Trophoblast cell (in vitro differentiated cells and primary cell): ENCODE measurements at regions not wholly inside any gene's neighbourhood (a gene's known extent, or its start where the extent isn't known, plus 50 kb on each side); places are given as distances from the start of the nearest gene placed in this dataset.
A peak's percentile ranks its signal among the peaks of the same experiment; 100 is the strongest.

ENCODE experiments used
- DNase-seq, 2 donors: peaks; one replicate each; pipeline ENCODE4 v3.0.0-alpha.2; 2016
- H2AFZ ChIP-seq: 2 replicates; pipeline ENCODE4 v1.6.1; 2013; ENCODE audit warnings: low read length, moderate library complexity, mild to moderate bottlenecking; ENCODE audit not compliant: insufficient read depth, poor library complexity
- H2AK5ac ChIP-seq: 2 replicates; pipeline ENCODE4 v1.6.1; 2013; ENCODE audit warnings: mild to moderate bottlenecking, low read length
- H2BK120ac ChIP-seq: 2 replicates; pipeline ENCODE4 v1.6.1; 2013; ENCODE audit warnings: low read length, mild to moderate bottlenecking, moderate library complexity; ENCODE audit not compliant: insufficient read depth, poor library complexity
- H2BK12ac ChIP-seq: 2 replicates; pipeline ENCODE4 v1.6.1; 2013; ENCODE audit warnings: mild to moderate bottlenecking, low read length, moderate library complexity
- H2BK5ac ChIP-seq: 2 replicates; pipeline ENCODE4 v1.6.1; 2013; ENCODE audit warnings: low read length, low read depth, moderate library complexity, mild to moderate bottlenecking; ENCODE audit not compliant: poor library complexity
- H3K14ac ChIP-seq: 2 replicates; pipeline ENCODE4 v1.6.1; 2013; ENCODE audit warnings: mild to moderate bottlenecking, low read length
- H3K18ac ChIP-seq: 2 replicates; pipeline ENCODE4 v1.6.1; 2013; ENCODE audit warnings: mild to moderate bottlenecking, low read length
- H3K23ac ChIP-seq: 2 replicates; pipeline ENCODE4 v1.6.1; 2013; ENCODE audit warnings: low read length
- H3K27ac ChIP-seq: 2 replicates; pipeline ENCODE4 v1.5.1; 2013; ENCODE audit warnings: low read depth, mild to moderate bottlenecking, inconsistent platforms, low read length, moderate library complexity
- H3K27me3 ChIP-seq: 2 replicates; pipeline ENCODE4 v1.6.1; 2013; ENCODE audit warnings: inconsistent platforms, mild to moderate bottlenecking, low read length, moderate library complexity; ENCODE audit not compliant: insufficient read depth
- H3K36me3 ChIP-seq, 2 experiments: 1 replicate in 1 of 2; 2 replicates in 1 of 2; pipeline ENCODE4 v1.6.1; 2013; ENCODE audit warnings: low read length in 2 of 2, mild to moderate bottlenecking in 2 of 2, moderate library complexity in 1 of 2; ENCODE audit not compliant: insufficient read depth in 2 of 2, control insufficient read depth in 1 of 2
- H3K4ac ChIP-seq: 2 replicates; pipeline ENCODE4 v1.6.1; 2013; ENCODE audit warnings: low read depth, mild to moderate bottlenecking, low read length, moderate library complexity
- H3K4me1 ChIP-seq, 2 experiments: 1 replicate in 1 of 2; 2 replicates in 1 of 2; pipeline ENCODE4 v1.6.1; 2013; ENCODE audit warnings: low read length in 2 of 2, mild to moderate bottlenecking in 2 of 2, moderate library complexity in 1 of 2; ENCODE audit not compliant: insufficient read depth in 2 of 2, control insufficient read depth in 1 of 2
- H3K4me2 ChIP-seq: 2 replicates; pipeline ENCODE4 v1.6.1; 2013; ENCODE audit warnings: inconsistent platforms, mild to moderate bottlenecking, low read length, moderate library complexity
- H3K4me3 ChIP-seq: 2 replicates; pipeline ENCODE4 v1.5.1; 2013; ENCODE audit warnings: mild to moderate bottlenecking, low read depth, low read length, inconsistent platforms
- H3K79me1 ChIP-seq: one replicate; pipeline ENCODE4 v1.6.1; 2013; ENCODE audit warnings: low read length
- H3K79me2 ChIP-seq: 2 replicates; pipeline ENCODE4 v1.6.1; 2013; ENCODE audit warnings: low read length, mild to moderate bottlenecking; ENCODE audit not compliant: control insufficient read depth, insufficient read depth, poor library complexity
- H3K9ac ChIP-seq: 2 replicates; pipeline ENCODE4 v1.6.1; 2013; ENCODE audit warnings: mild to moderate bottlenecking, low read length
- H3K9me3 ChIP-seq: 2 replicates; pipeline ENCODE4 v1.6.1; 2013; ENCODE audit warnings: low read depth, mild to moderate bottlenecking, control low read depth, inconsistent platforms, low read length; ENCODE audit not compliant: insufficient read depth
- H4K12ac ChIP-seq: 2 replicates; pipeline ENCODE4 v1.6.1; 2013; ENCODE audit warnings: low read depth, mild to moderate bottlenecking, low read length, moderate library complexity
- H4K8ac ChIP-seq: 2 replicates; pipeline ENCODE4 v1.6.1; 2013; ENCODE audit warnings: low read depth, mild to moderate bottlenecking, low read length, moderate library complexity
- H4K91ac ChIP-seq: one replicate; pipeline ENCODE4 v1.6.1; 2013; ENCODE audit warnings: low read depth, mild to moderate bottlenecking, low read length, moderate library complexity
- WGBS: extraction: QIAGEN DNeasy Blood & Tissue Kit; methylation state at CpG from one replicate; pipeline ENCODE4 v1.1.7; 2013; ENCODE audit warnings: missing lambda C conversion rate; ENCODE audit not compliant: insufficient read length, insufficient coverage; ENCODE audit errors: extremely low coverage; 5-methylcytosine and 5-hydroxymethylcytosine counted together

DNA sequence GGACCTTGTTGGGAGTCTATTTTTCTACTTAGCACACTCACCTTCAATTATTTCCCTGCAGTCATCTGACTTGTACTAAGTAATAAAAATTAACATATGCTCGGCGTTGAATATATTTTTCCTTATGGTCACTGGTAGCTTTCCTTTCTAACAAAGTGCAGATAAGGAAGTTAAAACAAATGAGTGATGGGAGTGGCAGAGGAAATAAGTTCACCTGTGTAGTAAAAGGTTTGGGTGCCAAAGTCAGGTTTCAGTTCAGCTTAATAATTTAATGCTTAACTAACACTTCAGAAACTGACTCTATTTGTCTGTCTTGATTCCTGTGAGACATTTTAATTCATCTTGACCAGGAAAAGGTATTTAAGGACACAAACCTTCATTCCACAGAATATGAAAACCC, 184.4 kb downstream of the PCDH7 start:
- H3K4me2 ChIP-seq = no peak overlapping the region
- H2BK5ac ChIP-seq = no peak overlapping the region
- H4K8ac ChIP-seq = no peak overlapping the region
- no CpG with 5 or more reads among the region's 2 CpGs for WGBS
- H2BK12ac ChIP-seq = no peak overlapping the region
- H2AFZ ChIP-seq = no peak overlapping the region
- H2BK120ac ChIP-seq = no peak overlapping the region
- no peak overlapping the region for H3K4me3 ChIP-seq
- H3K18ac ChIP-seq = no peak overlapping the region
- no peaks in the 10 kb centered on the region for H3K4me1 ChIP-seq
- no peaks in the 10 kb centered on the region for H3K9me3 ChIP-seq
- H3K23ac ChIP-seq = no peak overlapping the region
- no peak for DNase-seq
- H2AK5ac ChIP-seq = no peak overlapping the region
- no peak overlapping the region for H3K9ac ChIP-seq
- no peaks in the 10 kb centered on the region for H3K79me1 ChIP-seq
- H4K91ac ChIP-seq = no peak overlapping the region
- no peaks in the 10 kb centered on the region for H3K36me3 ChIP-seq
- H3K27me3 ChIP-seq = no peaks in the 10 kb centered on the region
- H3K27ac ChIP-seq = no peak overlapping the region
- no peak overlapping the region for H3K4ac ChIP-seq
- H3K14ac ChIP-seq = no peak overlapping the region
- H3K79me2 ChIP-seq = no peaks in the 10 kb centered on the region
- H4K12ac ChIP-seq = no peak overlapping the region

GRCh38 chr4:30912098-30912714, 192.0 kb downstream of the PCDH7 start:
- H4K12ac ChIP-seq = no peak overlapping the region
- peak overlapping the region; percentile 21 for H3K27ac ChIP-seq
- no peak overlapping the region for H3K4me3 ChIP-seq
- no peak overlapping the region for H2AK5ac ChIP-seq
- no peak overlapping the region for H2BK120ac ChIP-seq
- H3K36me3 ChIP-seq = no peaks in the 10 kb centered on the region
- WGBS = no CpG with 5 or more reads among the region's 1 CpG
- H2BK12ac ChIP-seq = no peak overlapping the region
- no peak overlapping the region for H3K23ac ChIP-seq
- H3K14ac ChIP-seq = no peak overlapping the region
- no peak overlapping the region for H3K18ac ChIP-seq
- no peak overlapping the region for H3K4ac ChIP-seq
- no peak overlapping the region for H3K9ac ChIP-seq
- H3K79me1 ChIP-seq = peaks cover 5% of the 10 kb centered on the region
- H3K79me2 ChIP-seq = no peaks in the 10 kb centered on the region
- H3K4me2 ChIP-seq = no peak overlapping the region
- H3K27me3 ChIP-seq = no peaks in the 10 kb centered on the region
- no peak overlapping the region for H2BK5ac ChIP-seq
- no peaks in the 10 kb centered on the region for H3K9me3 ChIP-seq
- no peak overlapping the region for H4K91ac ChIP-seq
- no peaks in the 10 kb centered on the region for H3K4me1 ChIP-seq
- no peak overlapping the region for H4K8ac ChIP-seq
- DNase-seq = no peak
- no peak overlapping the region for H2AFZ ChIP-seq

DNA sequence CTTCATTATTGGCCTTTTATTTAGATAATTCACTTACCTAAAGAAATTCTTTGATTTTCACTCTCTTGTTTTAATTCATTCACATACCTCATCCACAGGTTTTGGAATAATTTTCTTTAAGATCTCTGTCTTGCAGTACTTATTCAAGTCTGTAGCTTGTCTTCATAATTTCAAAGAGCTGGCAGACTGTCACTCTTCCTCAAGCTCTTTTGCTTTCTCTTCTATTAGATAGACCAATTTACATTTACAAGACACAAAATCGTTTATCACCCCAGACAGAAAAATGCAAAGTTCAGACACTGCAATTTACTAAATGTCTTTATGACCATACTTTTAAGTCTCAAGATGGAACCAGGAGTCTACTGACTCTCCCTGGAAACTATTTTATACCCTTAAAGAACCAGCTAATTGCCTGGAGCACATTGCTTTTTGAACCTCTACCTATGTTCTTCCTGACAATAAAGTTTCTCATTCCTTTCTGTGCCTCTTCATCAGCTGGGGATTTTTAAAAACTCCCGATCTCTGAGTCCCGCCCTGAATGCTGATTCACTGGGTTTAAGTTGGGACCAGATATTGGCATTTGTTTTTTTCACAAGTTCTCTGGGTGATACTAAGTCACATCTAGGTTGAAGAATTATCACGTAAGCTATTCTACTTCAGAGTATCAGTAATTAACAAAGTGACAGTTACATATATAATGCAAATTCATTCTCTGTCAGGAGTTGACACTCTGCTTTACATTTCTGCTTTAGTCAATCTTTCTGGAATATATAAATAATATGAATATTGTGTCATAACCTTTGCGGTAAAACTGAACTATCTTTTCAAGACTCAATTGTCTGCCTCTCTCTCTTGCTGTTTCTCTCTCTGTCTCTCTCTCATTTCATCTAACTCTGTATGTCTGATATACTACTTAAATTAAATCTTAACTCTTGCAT, 196.4 kb downstream of the PCDH7 start:
- Histone ChIP-seq H3K4ac (no peak overlapping the region), H2BK5ac (no peak overlapping the region), H2BK120ac (no peak overlapping the region), H3K4me1 (no peaks in the 10 kb centered on the region), H3K4me3 (no peak overlapping the region), H4K12ac (no peak overlapping the region), H3K4me2 (no peak overlapping the region), H3K18ac (no peak overlapping the region), H2AFZ (no peak overlapping the region), H3K9ac (no peak overlapping the region), H3K23ac (no peak overlapping the region), H3K9me3 (no peaks in the 10 kb centered on the region), H4K8ac (no peak overlapping the region), H3K79me1 (peaks cover 5% of the 10 kb centered on the region), H3K27ac (peak overlapping the region; percentile 53), H3K36me3 (no peaks in the 10 kb centered on the region), H3K14ac (no peak overlapping the region), H4K91ac (no peak overlapping the region), H3K27me3 (no peaks in the 10 kb centered on the region), H2BK12ac (no peak overlapping the region), H2AK5ac (no peak overlapping the region), H3K79me2 (no peaks in the 10 kb centered on the region)
- no peak for DNase-seq
- no CpG with 5 or more reads among the region's 5 CpGs for WGBS

DNA sequence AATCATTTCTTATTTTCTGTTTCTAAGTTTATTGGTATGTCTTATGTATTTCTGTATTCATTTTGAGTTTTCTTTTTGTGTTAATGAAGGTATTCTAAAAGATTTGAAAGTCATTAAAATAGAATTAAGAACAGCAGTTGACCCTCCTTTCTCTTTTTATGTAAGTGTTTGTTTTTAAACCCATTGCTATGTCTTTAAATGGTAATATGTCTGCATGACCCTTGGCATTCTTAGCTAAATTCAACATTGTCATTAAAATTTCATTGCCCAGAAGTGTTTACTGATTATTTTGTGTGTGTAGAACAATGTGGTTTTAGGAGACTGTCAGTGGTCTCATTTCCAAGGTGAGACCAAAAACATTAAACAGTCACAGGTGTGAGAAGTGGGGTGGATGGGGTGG, 197.8 kb downstream of the PCDH7 start:
- Histone ChIP-seq H3K9ac (no peak overlapping the region), H4K8ac (no peak overlapping the region), H3K9me3 (no peaks in the 10 kb centered on the region), H3K23ac (no peak overlapping the region), H4K12ac (no peak overlapping the region), H3K14ac (no peak overlapping the region), H3K4me2 (no peak overlapping the region), H3K4me3 (no peak overlapping the region), H4K91ac (no peak overlapping the region), H2AFZ (no peak overlapping the region), H3K79me2 (no peaks in the 10 kb centered on the region), H3K4ac (no peak overlapping the region), H3K4me1 (no peaks in the 10 kb centered on the region), H2BK5ac (no peak overlapping the region), H3K27me3 (no peaks in the 10 kb centered on the region), H2BK12ac (no peak overlapping the region), H3K36me3 (no peaks in the 10 kb centered on the region), H3K27ac (no peak overlapping the region), H2AK5ac (no peak overlapping the region), H2BK120ac (no peak overlapping the region), H3K79me1 (peaks cover 5% of the 10 kb centered on the region), H3K18ac (no peak overlapping the region)
- no peak for DNase-seq
